ENCODE measurements at regions not wholly inside any gene's neighbourhood (a gene's known extent, or its start where the extent isn't known, plus 50 kb on each side); places are given as distances from the start of the nearest gene placed in this dataset.

DNA sequence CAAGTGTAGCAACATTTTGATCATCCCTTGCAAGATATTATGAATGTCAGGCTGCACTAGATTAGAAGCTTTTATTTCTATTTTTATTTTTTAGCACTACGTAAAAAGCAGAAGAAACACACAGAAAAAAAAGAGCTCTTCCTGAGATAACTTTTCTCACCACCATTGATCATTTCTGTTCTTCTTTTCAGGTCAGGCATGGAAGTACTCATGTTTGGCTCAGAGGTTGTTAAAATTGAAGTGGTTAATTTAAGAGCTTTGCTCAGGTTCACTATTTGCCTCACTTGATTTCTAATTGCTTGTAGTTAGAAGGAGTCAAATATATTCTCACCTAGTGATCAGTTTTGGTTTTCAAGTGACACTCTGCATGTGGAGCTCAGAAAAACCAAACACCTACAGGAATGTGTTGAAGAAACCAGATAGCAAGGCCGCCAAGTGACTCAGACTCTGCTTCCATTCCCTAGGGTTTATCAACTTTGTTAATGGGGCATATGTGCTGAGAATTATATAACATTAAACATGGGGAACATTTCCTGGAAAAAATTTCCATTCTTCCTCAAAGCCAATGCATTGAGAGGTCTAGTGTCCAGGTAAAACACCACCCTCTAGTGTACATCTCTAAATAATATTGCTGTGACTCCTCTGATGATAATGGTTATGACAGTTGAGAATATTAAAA is 679.8 kb downstream of the CETN3 start:
- DNase-seq (ENCODE audit: low read depth, low spot score): no peak

GRCh38 chr5:89728750-89729149 is 680.8 kb downstream of the CETN3 start:
- DNase-seq (ENCODE audit: low read depth, low spot score): peak; percentile 20

DNA sequence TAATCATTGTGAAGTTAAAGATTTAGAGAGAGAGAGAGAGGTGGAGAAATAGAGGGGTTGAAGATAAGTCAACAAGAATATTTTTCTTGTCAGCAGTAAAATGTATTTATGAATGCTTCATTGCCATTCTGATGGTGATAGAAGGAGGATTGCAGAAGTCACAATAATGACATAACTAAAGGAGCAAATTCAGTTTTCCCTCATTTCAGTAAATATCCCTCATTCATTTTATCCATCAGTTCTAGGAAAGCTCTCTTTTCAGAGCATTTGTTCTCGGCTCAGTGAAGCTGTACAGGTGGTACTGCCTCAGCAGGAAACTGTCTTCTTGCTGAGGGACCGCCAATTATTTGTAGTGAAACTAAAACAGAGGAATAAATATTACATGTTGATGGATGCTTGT is 681.4 kb downstream of the CETN3 start:
- DNase-seq (ENCODE audit: low read depth, low spot score): no peak

DNA sequence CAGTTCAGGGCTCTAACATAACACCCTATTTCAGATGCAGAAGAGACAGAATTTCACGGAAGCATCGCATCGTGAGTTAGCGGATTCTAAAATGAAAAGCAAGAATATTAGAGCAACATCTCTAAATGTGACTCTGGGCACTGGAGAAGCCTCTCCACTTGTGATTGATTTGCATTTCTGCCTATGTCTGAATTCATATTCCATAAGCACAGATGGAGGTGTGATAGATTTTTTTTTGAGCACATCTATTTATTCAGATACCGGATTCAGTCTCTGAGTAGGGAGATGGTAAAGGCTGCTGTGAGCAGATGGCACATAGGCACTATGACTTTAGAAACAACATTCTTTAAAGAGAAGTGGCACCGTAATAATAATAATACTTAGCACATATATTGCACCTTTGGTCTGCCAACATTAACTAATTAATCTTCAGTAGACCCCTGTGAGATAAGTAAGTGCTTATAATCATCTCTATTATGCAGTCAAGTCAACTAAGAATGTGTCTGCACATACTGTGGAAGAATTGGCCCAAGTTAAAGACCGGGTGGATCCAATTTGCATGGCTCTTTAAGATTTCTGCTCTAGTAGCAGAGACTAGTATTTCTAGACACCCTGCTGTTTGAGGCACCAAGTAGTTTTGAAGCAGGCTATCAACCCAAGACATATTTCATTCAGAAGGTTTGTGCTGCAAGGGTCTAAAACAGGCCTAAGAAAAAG is 685.0 kb downstream of the CETN3 start:
- no peak for DNase-seq (ENCODE audit: low read depth, low spot score)

- DNase-seq (ENCODE audit: low read depth, low spot score): no peak
Measured at GRCh38 chr5:89723907-89724306, 685.6 kb downstream of the CETN3 start.

GRCh38 chr5:89722538-89722937 is 687.0 kb downstream of the CETN3 start:
- no peak for DNase-seq (ENCODE audit: low read depth, low spot score)

DNA sequence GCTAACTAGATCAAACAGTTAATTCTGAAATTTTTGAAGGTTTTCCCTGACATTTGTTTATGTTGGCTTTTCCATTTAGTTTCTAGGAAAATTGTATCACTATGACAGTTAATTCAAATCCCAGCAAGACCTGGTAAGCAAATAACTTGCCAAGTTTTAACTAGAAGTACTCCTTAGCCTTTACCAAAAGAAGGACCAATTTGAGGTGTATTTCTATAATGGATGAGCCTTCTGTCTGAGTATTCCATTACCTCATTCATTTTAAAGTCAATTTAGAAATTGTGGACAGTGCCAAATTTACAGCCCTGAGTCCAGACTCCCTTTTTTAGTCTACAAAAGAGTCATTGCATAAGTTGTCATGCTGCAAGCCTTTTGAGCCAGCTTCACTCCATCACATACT is 687.6 kb downstream of the CETN3 start:
- no peak for DNase-seq (ENCODE audit: low read depth, low spot score)

- no peak for DNase-seq (ENCODE audit: low read depth, low spot score)
Measured at GRCh38 chr5:89721353-89721752, 688.2 kb downstream of the CETN3 start.

GRCh38 chr5:89712134-89712700 is 697.3 kb downstream of the CETN3 start:
- no peak for DNase-seq (ENCODE audit: low read depth, low spot score)

GRCh38 chr5:89711526-89711925 is 698.0 kb downstream of the CETN3 start:
- no peak for DNase-seq (ENCODE audit: low read depth, low spot score)

DNA sequence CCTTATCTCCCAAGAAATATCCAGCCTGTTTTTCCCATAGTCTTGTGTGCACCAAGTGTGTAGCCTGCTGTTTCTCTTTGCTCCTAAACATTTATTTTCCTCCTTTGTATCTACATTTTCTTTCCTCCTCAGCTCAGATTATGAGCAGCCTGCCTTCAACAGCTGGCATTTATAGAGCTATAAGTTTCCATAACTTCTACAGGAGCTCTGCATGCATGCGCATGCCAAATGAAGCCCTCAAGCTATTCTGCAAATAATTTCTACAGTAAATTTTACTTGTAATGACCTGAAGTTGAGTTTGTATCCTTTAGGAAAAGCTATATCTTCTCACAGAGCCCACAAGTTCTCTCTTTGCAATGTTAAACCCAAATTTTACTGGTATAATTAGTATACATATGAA is 699.5 kb downstream of the CETN3 start:
- DNase-seq (ENCODE audit: low read depth, low spot score): no peak

DNA sequence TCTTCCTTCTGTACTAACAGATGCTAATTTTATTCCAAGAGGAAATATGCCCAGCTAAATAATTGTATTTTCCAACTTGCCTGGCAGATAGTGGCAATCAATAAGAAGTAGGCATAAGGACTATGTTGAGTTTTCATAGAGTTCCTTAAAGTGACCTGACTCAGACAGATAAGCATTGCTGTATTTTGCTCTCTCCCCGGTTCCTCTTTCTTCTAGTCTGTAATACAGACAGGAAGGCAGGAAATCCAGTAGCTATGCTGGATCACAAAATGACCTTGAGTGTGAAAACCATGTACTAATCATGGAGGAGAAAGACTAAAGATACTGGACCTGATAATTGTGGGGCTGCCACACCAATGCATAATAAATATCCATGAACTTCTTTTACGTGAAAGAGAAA is 701.7 kb downstream of the CETN3 start:
- DNase-seq (ENCODE audit: low read depth, low spot score): no peak

DNA sequence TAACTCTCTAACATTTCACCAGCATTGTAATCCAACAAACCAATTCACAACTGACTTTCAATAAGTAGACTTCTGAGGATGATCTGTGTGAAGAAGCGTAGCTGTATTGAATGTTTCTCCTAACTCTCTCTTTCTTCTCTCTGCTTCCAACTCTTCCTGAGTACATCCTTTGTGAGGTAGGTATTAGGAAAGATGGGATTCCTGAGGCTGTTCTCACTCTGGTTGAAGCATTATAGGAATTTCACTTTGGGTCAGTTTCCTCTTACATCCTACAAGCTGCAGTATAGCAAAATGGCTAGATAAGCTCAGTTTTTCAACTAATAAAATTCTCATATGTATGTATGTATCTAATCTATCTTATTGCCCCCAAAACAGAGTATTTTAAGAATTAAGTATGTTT is 702.8 kb downstream of the CETN3 start:
- no peak for DNase-seq (ENCODE audit: low read depth, low spot score)

- no peak for DNase-seq (ENCODE audit: low read depth, low spot score)
Measured at GRCh38 chr5:89703817-89704216, 705.7 kb downstream of the CETN3 start.

DNA sequence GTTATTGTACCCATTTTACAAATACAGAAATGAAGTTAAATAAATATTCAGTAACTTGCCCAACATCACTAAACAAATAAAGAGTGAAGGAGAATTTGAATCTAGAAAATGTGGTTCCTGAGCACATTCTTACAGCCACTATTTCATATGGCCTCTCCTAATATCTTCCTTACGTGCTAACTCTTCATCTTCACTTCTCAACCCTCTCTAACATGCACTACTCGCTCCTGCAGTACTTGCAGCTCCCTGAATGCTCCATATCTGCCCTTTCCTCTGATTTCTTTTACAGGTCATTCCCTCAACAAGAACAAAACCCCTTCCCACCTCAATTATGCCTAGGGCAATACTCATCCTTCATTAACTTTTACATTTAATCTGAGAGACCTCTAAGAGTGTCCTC is 711.5 kb downstream of the CETN3 start:
- DNase-seq (ENCODE audit: low read depth, low spot score): no peak

GRCh38 chr5:89697581-89697980 is 712.0 kb downstream of the CETN3 start:
- no peak for DNase-seq (ENCODE audit: low read depth, low spot score)

DNA sequence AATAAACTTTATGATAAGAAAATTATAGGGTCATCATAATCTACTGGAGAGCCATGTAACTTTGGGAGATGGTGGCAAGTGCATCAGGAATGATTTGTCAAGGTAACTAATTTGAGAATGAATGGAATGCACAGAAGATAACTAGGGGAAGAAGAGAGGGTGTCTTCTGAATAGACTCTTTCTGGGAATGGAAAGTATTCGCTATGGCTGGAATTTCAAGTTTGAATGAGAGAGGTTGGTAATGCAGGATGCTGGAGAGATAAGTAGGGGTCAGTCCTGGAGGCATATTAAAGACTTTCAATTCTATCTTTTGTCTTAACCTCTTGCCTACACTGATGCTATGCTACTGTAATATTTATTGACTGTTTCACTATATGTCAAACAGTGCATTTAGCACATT is 714.2 kb downstream of the CETN3 start:
- DNase-seq (ENCODE audit: low read depth, low spot score): no peak

DNA sequence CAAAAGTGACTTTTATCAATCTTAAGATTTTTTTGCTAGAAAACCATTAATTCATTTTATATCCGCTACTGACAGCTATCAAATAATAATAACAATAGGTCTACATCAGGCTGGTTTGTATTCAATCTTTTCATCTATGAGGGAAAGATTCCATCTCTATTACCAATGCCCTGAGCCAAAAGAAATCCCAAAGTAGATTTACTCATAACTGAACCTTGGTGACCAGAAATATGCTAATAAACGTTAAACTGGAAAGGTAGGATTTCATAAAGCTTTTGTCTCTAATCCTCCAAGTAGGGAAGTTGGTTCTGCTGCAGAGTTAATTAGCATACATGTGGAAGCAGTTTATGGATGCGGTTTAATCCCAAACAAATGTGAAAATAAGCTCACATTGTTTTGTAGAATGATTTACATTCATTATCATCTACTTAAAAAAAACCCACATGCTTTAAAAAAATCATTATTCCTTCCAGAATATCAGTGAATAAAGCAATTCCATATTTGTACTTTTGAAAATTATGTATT is 715.5 kb downstream of the CETN3 start:
- DNase-seq (ENCODE audit: low read depth, low spot score): no peak

- DNase-seq (ENCODE audit: low read depth, low spot score): no peak
Measured at GRCh38 chr5:89690331-89690730, 719.2 kb downstream of the CETN3 start.

- no peak for DNase-seq (ENCODE audit: low read depth, low spot score)
Measured at GRCh38 chr5:89686081-89686765, 723.3 kb downstream of the CETN3 start.

GRCh38 chr5:89676634-89677033 is 732.9 kb downstream of the CETN3 start:
- DNase-seq (ENCODE audit: low read depth, low spot score): no peak

- no peak for DNase-seq (ENCODE audit: low read depth, low spot score)
Measured at GRCh38 chr5:89673019-89673418, 736.5 kb downstream of the CETN3 start.

Data from smooth muscle cell of the brain vasculature (primary cell).